ENCODE measurements at regions not wholly inside any gene's neighbourhood (a gene's known extent, or its start where the extent isn't known, plus 50 kb on each side); places are given as distances from the start of the nearest gene placed in this dataset.

GRCh38 chr16:51402785-51403184 lies 251.7 kb upstream of the SALL1 start:
- no peak for ATAC-seq (ENCODE audit: low read depth in 2 of 2)
- H3K27ac ChIP-seq (ENCODE audit: insufficient read depth, low read length, poor library complexity, severe bottlenecking), result no peak overlapping the region
- Mint-ChIP-seq H3K9me3 (peaks cover 0 to 13% (median 5%) of the 10 kb centered on the region in 7 donors), H3K4me3 (no peak overlapping the region), H3K27me3 (no peaks in the 10 kb centered on the region), H3K4me1 (no peaks in the 10 kb centered on the region), H3K27ac (no peak overlapping the region), H3K36me3 (no peaks in the 10 kb centered on the region)
- H3K4me1 ChIP-seq (ENCODE audit: control insufficient read depth, insufficient read depth, low read length, poor library complexity, severe bottlenecking), result no peaks in the 10 kb centered on the region
- H3K4me3 ChIP-seq (ENCODE audit: low read depth, low read length), result no peak overlapping the region
- no peaks in the 10 kb centered on the region for H3K9me3 ChIP-seq (ENCODE audit: control insufficient read depth in 2 of 2, low read length in 2 of 2)
- no peak for DNase-seq
- H3K27me3 ChIP-seq (ENCODE audit: control insufficient read depth, insufficient read depth, low read length), result no peaks in the 10 kb centered on the region
- H3K36me3 ChIP-seq (ENCODE audit: control insufficient read depth, insufficient read depth, low read length), result no peaks in the 10 kb centered on the region

GRCh38 chr16:51402298-51402697 lies 251.2 kb upstream of the SALL1 start:
- no peaks in the 10 kb centered on the region for H3K27me3 ChIP-seq (ENCODE audit: control insufficient read depth, insufficient read depth, low read length)
- DNase-seq (no peak), ATAC-seq (ENCODE audit: low read depth in 2 of 2) (no peak)
- no peaks in the 10 kb centered on the region for H3K9me3 ChIP-seq (ENCODE audit: control insufficient read depth in 2 of 2, low read length in 2 of 2)
- H3K4me3 ChIP-seq (ENCODE audit: low read depth, low read length), result no peak overlapping the region
- H3K9me3 Mint-ChIP-seq, result peaks cover 0 to 9% (median 4%) of the 10 kb centered on the region in 7 donors
- no peaks in the 10 kb centered on the region for H3K4me1 Mint-ChIP-seq
- H3K36me3 Mint-ChIP-seq, result no peaks in the 10 kb centered on the region
- no peaks in the 10 kb centered on the region for H3K4me1 ChIP-seq (ENCODE audit: control insufficient read depth, insufficient read depth, low read length, poor library complexity, severe bottlenecking)
- H3K36me3 ChIP-seq (ENCODE audit: control insufficient read depth, insufficient read depth, low read length), result no peaks in the 10 kb centered on the region
- H3K27me3 Mint-ChIP-seq, result no peaks in the 10 kb centered on the region
- no peak overlapping the region for H3K27ac ChIP-seq (ENCODE audit: insufficient read depth, low read length, poor library complexity, severe bottlenecking)
- H3K4me3 Mint-ChIP-seq, result no peak overlapping the region
- no peak overlapping the region for H3K27ac Mint-ChIP-seq

GRCh38 chr16:51401673-51402072 lies 250.6 kb upstream of the SALL1 start:
- no peak overlapping the region for H3K4me3 Mint-ChIP-seq
- Histone ChIP-seq H3K4me3 (ENCODE audit: low read depth, low read length) (no peak overlapping the region), H3K9me3 (ENCODE audit: control insufficient read depth in 2 of 2, low read length in 2 of 2) (no peaks in the 10 kb centered on the region), H3K4me1 (ENCODE audit: control insufficient read depth, insufficient read depth, low read length, poor library complexity, severe bottlenecking) (no peaks in the 10 kb centered on the region), H3K36me3 (ENCODE audit: control insufficient read depth, insufficient read depth, low read length) (no peaks in the 10 kb centered on the region), H3K27me3 (ENCODE audit: control insufficient read depth, insufficient read depth, low read length) (no peaks in the 10 kb centered on the region), H3K27ac (ENCODE audit: insufficient read depth, low read length, poor library complexity, severe bottlenecking) (no peak overlapping the region)
- ATAC-seq (ENCODE audit: low read depth in 2 of 2) (no peak), DNase-seq (no peak)
- no peak overlapping the region for H3K27ac Mint-ChIP-seq
- H3K9me3 Mint-ChIP-seq, result peaks cover 0 to 9% (median 4%) of the 10 kb centered on the region in 7 donors
- H3K36me3 Mint-ChIP-seq, result no peaks in the 10 kb centered on the region
- no peaks in the 10 kb centered on the region for H3K27me3 Mint-ChIP-seq
- H3K4me1 Mint-ChIP-seq, result no peaks in the 10 kb centered on the region

GRCh38 chr16:51399908-51400670 lies 249.0 kb upstream of the SALL1 start:
- H3K27me3 ChIP-seq (ENCODE audit: control insufficient read depth, insufficient read depth, low read length), result no peaks in the 10 kb centered on the region
- Mint-ChIP-seq H3K9me3 (peaks cover 0 to 9% (median 4%) of the 10 kb centered on the region in 7 donors), H3K4me1 (no peaks in the 10 kb centered on the region), H3K4me3 (no peak overlapping the region), H3K27me3 (no peaks in the 10 kb centered on the region), H3K27ac (no peak overlapping the region), H3K36me3 (no peaks in the 10 kb centered on the region)
- DNase-seq, result no peak
- no peaks in the 10 kb centered on the region for H3K9me3 ChIP-seq (ENCODE audit: control insufficient read depth in 2 of 2, low read length in 2 of 2)
- H3K4me3 ChIP-seq (ENCODE audit: low read depth, low read length), result no peak overlapping the region
- no peak overlapping the region for H3K27ac ChIP-seq (ENCODE audit: insufficient read depth, low read length, poor library complexity, severe bottlenecking)
- H3K4me1 ChIP-seq (ENCODE audit: control insufficient read depth, insufficient read depth, low read length, poor library complexity, severe bottlenecking), result no peaks in the 10 kb centered on the region
- ATAC-seq (ENCODE audit: low read depth in 2 of 2), result no peak
- H3K36me3 ChIP-seq (ENCODE audit: control insufficient read depth, insufficient read depth, low read length), result no peaks in the 10 kb centered on the region

GRCh38 chr16:51394421-51394820 lies 243.4 kb upstream of the SALL1 start:
- Histone ChIP-seq H3K9me3 (ENCODE audit: control insufficient read depth in 2 of 2, low read length in 2 of 2) (no peaks in the 10 kb centered on the region), H3K4me1 (ENCODE audit: control insufficient read depth, insufficient read depth, low read length, poor library complexity, severe bottlenecking) (no peaks in the 10 kb centered on the region), H3K36me3 (ENCODE audit: control insufficient read depth, insufficient read depth, low read length) (no peaks in the 10 kb centered on the region), H3K27me3 (ENCODE audit: control insufficient read depth, insufficient read depth, low read length) (no peaks in the 10 kb centered on the region), H3K27ac (ENCODE audit: insufficient read depth, low read length, poor library complexity, severe bottlenecking) (no peak overlapping the region), H3K4me3 (ENCODE audit: low read depth, low read length) (no peak overlapping the region)
- Mint-ChIP-seq H3K9me3 (peaks cover 0 to 5% (median 0%) of the 10 kb centered on the region in 7 donors), H3K4me1 (no peaks in the 10 kb centered on the region), H3K27ac (no peak overlapping the region), H3K27me3 (no peaks in the 10 kb centered on the region), H3K36me3 (no peaks in the 10 kb centered on the region), H3K4me3 (no peak overlapping the region)
- DNase-seq (no peak), ATAC-seq (ENCODE audit: low read depth in 2 of 2) (no peak)

GRCh38 chr16:51393381-51394005 lies 242.4 kb upstream of the SALL1 start:
- H3K27me3 Mint-ChIP-seq, result no peaks in the 10 kb centered on the region
- no peaks in the 10 kb centered on the region for H3K4me1 Mint-ChIP-seq
- H3K4me3 Mint-ChIP-seq, result no peak overlapping the region
- H3K9me3 Mint-ChIP-seq, result peaks cover 0 to 7% (median 0%) of the 10 kb centered on the region in 7 donors
- no peak overlapping the region for H3K27ac Mint-ChIP-seq
- Histone ChIP-seq H3K27ac (ENCODE audit: insufficient read depth, low read length, poor library complexity, severe bottlenecking) (no peak overlapping the region), H3K4me1 (ENCODE audit: control insufficient read depth, insufficient read depth, low read length, poor library complexity, severe bottlenecking) (no peaks in the 10 kb centered on the region), H3K9me3 (ENCODE audit: control insufficient read depth in 2 of 2, low read length in 2 of 2) (no peaks in the 10 kb centered on the region), H3K27me3 (ENCODE audit: control insufficient read depth, insufficient read depth, low read length) (no peaks in the 10 kb centered on the region), H3K4me3 (ENCODE audit: low read depth, low read length) (no peak overlapping the region), H3K36me3 (ENCODE audit: control insufficient read depth, insufficient read depth, low read length) (no peaks in the 10 kb centered on the region)
- DNase-seq (no peak), ATAC-seq (ENCODE audit: low read depth in 2 of 2) (no peak)
- no peaks in the 10 kb centered on the region for H3K36me3 Mint-ChIP-seq

- Mint-ChIP-seq H3K27ac (no peak overlapping the region), H3K4me1 (no peaks in the 10 kb centered on the region), H3K36me3 (no peaks in the 10 kb centered on the region), H3K4me3 (no peak overlapping the region), H3K27me3 (no peaks in the 10 kb centered on the region), H3K9me3 (peaks cover 0 to 7% (median 0%) of the 10 kb centered on the region in 7 donors)
- Histone ChIP-seq H3K27ac (ENCODE audit: insufficient read depth, low read length, poor library complexity, severe bottlenecking) (no peak overlapping the region), H3K4me1 (ENCODE audit: control insufficient read depth, insufficient read depth, low read length, poor library complexity, severe bottlenecking) (no peaks in the 10 kb centered on the region), H3K36me3 (ENCODE audit: control insufficient read depth, insufficient read depth, low read length) (no peaks in the 10 kb centered on the region), H3K9me3 (ENCODE audit: control insufficient read depth in 2 of 2, low read length in 2 of 2) (no peaks in the 10 kb centered on the region), H3K27me3 (ENCODE audit: control insufficient read depth, insufficient read depth, low read length) (no peaks in the 10 kb centered on the region), H3K4me3 (ENCODE audit: low read depth, low read length) (no peak overlapping the region)
- ATAC-seq (ENCODE audit: low read depth in 2 of 2) (no peak), DNase-seq (no peak)
Measured at GRCh38 chr16:51392521-51393187, 241.6 kb upstream of the SALL1 start.

Measured in CD4-positive, CD25-positive, alpha-beta regulatory T cell (primary cell).